ENCODE measurements at regions not wholly inside any gene's neighbourhood (a gene's known extent, or its start where the extent isn't known, plus 50 kb on each side); places are given as distances from the start of the nearest gene placed in this dataset.

DNA sequence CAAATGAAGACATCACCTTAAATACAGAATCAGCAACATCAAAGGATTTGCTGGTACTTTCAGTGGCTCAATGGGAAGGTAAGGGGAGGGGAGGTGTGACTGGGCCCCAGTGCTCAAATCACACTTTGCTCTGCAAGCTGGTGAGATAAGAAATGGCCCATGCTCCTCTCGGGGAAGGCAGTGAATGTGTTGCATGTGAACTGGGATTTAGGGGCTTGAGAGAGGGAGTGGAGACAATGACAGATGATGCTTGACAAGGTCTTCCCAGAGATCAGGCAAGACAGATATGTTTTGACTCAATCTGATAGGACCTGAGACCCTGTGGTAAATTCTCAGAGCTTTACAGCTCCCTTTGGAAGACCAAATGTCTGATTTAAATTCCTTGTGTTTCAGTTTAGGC, 233.0 kb upstream of the PROK2 start:
- TF ChIP-seq, protein P1, sequence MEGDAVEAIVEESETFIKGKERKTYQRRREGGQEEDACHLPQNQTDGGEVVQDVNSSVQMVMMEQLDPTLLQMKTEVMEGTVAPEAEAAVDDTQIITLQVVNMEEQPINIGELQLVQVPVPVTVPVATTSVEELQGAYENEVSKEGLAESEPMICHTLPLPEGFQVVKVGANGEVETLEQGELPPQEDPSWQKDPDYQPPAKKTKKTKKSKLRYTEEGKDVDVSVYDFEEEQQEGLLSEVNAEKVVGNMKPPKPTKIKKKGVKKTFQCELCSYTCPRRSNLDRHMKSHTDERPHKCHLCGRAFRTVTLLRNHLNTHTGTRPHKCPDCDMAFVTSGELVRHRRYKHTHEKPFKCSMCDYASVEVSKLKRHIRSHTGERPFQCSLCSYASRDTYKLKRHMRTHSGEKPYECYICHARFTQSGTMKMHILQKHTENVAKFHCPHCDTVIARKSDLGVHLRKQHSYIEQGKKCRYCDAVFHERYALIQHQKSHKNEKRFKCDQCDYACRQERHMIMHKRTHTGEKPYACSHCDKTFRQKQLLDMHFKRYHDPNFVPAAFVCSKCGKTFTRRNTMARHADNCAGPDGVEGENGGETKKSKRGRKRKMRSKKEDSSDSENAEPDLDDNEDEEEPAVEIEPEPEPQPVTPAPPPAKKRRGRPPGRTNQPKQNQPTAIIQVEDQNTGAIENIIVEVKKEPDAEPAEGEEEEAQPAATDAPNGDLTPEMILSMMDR (IDR thresholded peaks at IDR 0.05) = no peak
- TF ChIP-seq EZH2phosphoT487 (IDR thresholded peaks at IDR 0.05) (no peak), EZH2 (IDR thresholded peaks at IDR 0.05) (no peak)
